ENCODE measurements at regions not wholly inside any gene's neighbourhood (a gene's known extent, or its start where the extent isn't known, plus 50 kb on each side); places are given as distances from the start of the nearest gene placed in this dataset.

DNA sequence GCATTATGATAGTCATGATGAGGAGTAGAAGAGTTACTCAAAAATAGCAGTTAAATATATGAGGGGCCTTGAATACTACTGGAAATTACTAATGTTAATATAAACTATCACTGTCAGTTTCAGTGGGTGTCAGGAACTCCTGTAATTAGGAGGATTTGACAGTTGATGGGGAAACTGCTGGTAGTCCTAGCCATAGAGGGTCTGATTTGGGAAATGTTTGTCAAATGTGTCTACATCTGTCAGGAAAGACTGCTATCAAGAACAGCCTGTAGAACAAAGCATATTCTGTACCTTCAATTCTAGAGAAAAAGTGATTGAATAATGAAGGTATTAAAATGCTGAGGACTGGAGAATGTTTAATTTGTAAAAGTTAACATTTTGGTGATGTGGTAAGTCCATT lies 567.9 kb downstream of the CDH9 start:
- no peaks in the 10 kb centered on the region for H3K27me3 Mint-ChIP-seq
- Histone ChIP-seq H3K4me3 (ENCODE audit: control extremely low read depth in 1 of 5, extremely low read depth in 1 of 5, insufficient read depth in 1 of 5, low read depth in 2 of 5, low read length in 4 of 5) (no peak overlapping the region), H3K79me2 (ENCODE audit: control insufficient read depth, insufficient read depth, low read length) (no peaks in the 10 kb centered on the region), H3K36me3 (replicated peaks in 1 of 2; ENCODE audit: control extremely low read depth in 1 of 2, control insufficient read depth in 1 of 2, extremely low read depth in 1 of 2, insufficient read depth in 2 of 2, low read length in 1 of 2) (no peaks in the 10 kb centered on the region), H3K4me1 (ENCODE audit: control insufficient read depth in 2 of 2, insufficient read depth in 2 of 2, low read length in 2 of 2) (no peaks in the 10 kb centered on the region), H3K9me3 (ENCODE audit: control extremely low read depth in 1 of 3, control insufficient read depth in 2 of 3, insufficient read depth in 1 of 3, low read length in 2 of 3) (no peaks in the 10 kb centered on the region), H3K27ac (ENCODE audit: low read length in 2 of 2) (no peak overlapping the region), H4K20me1 (ENCODE audit: control insufficient read depth, insufficient read depth, low read length, poor library complexity, severe bottlenecking) (no peaks in the 10 kb centered on the region), H3K27me3 (replicated peaks in 1 of 4; ENCODE audit: control extremely low read depth in 1 of 4, control insufficient read depth in 3 of 4, insufficient read depth in 4 of 4, low read length in 3 of 4) (no peaks in the 10 kb centered on the region), H3K4me2 (replicated peaks; ENCODE audit: low read depth, low read length, poor library complexity, severe bottlenecking) (no peak overlapping the region), H2AFZ (ENCODE audit: insufficient read depth, low read depth, low read length, poor library complexity, severe bottlenecking) (no peak overlapping the region), H3K9ac (ENCODE audit: low read length) (no peak overlapping the region)
- ChIA-PET POLR2A (no interaction called here), CTCF (no interaction called here)
- no peaks in the 10 kb centered on the region for H3K4me1 Mint-ChIP-seq
- no peak overlapping the region for H3K4me3 Mint-ChIP-seq
- intact Hi-C loops (cut with micrococcal nuclease) = no loop called here
- TF ChIP-seq EZH2 (IDR thresholded peaks at IDR 0.05; ENCODE audit: borderline replicate concordance, insufficient read depth, low read depth, low read length, poor library complexity, severe bottlenecking) = no peak
- TF ChIP-seq, protein P1, sequence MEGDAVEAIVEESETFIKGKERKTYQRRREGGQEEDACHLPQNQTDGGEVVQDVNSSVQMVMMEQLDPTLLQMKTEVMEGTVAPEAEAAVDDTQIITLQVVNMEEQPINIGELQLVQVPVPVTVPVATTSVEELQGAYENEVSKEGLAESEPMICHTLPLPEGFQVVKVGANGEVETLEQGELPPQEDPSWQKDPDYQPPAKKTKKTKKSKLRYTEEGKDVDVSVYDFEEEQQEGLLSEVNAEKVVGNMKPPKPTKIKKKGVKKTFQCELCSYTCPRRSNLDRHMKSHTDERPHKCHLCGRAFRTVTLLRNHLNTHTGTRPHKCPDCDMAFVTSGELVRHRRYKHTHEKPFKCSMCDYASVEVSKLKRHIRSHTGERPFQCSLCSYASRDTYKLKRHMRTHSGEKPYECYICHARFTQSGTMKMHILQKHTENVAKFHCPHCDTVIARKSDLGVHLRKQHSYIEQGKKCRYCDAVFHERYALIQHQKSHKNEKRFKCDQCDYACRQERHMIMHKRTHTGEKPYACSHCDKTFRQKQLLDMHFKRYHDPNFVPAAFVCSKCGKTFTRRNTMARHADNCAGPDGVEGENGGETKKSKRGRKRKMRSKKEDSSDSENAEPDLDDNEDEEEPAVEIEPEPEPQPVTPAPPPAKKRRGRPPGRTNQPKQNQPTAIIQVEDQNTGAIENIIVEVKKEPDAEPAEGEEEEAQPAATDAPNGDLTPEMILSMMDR (IDR thresholded peaks at IDR 0.05) = no peak
- H3K9me3 Mint-ChIP-seq (ENCODE audit: insufficient read depth) = peaks cover 5% of the 10 kb centered on the region
- DNase-seq (no peak), ATAC-seq (ENCODE audit: low read depth) (no peak)
- no peak overlapping the region for H3K27ac Mint-ChIP-seq

DNA sequence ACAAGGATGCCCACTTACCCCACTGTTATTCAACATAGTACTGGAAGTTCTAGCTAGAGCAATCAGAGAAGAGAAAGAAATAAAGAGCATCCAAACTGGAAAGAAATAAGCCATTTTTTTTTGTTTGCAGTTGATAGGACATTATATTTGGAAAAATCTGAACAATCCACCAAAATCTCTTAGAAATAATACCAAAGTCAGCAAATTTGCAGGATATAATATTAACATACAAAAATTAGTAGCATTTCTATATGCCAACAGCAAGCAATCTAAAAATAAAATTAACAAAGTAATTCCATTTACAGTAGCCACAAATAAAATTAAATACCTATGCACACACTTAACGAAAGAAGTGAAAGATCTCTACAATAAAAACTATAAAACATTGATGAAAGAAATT lies 599.3 kb downstream of the CDH9 start:
- no peak for ATAC-seq (ENCODE audit: low read depth)
- DNase-seq = no peak

More for the DNA sequence above, 599.3 kb downstream of the CDH9 start:
- H3K4me1 ChIP-seq (ENCODE audit: control insufficient read depth in 2 of 2, insufficient read depth in 2 of 2, low read length in 2 of 2) = no peaks in the 10 kb centered on the region
- no peak overlapping the region for H3K27ac ChIP-seq (ENCODE audit: low read length in 2 of 2)
- Mint-ChIP-seq H3K27ac (no peak overlapping the region), H3K4me3 (no peak overlapping the region), H3K27me3 (no peaks in the 10 kb centered on the region), H3K4me1 (no peaks in the 10 kb centered on the region), H3K9me3 (ENCODE audit: insufficient read depth) (no peaks in the 10 kb centered on the region)
- H3K4me3 ChIP-seq (ENCODE audit: control extremely low read depth in 1 of 5, extremely low read depth in 1 of 5, insufficient read depth in 1 of 5, low read depth in 2 of 5, low read length in 4 of 5) = no peak overlapping the region
- H3K4me2 ChIP-seq (replicated peaks; ENCODE audit: low read depth, low read length, poor library complexity, severe bottlenecking) = no peak overlapping the region
- intact Hi-C loops (cut with micrococcal nuclease) = no loop called here
- POLR2A ChIA-PET = no interaction called here
- H3K27me3 ChIP-seq (replicated peaks in 1 of 4; ENCODE audit: control extremely low read depth in 1 of 4, control insufficient read depth in 3 of 4, insufficient read depth in 4 of 4, low read length in 3 of 4) = no peaks in the 10 kb centered on the region
- CTCF ChIA-PET = no interaction called here
- no CpG with 5 or more reads among the region's 1 CpG for WGBS (ENCODE audit: insufficient coverage)
- no peaks in the 10 kb centered on the region for H3K36me3 ChIP-seq (replicated peaks in 1 of 2; ENCODE audit: control extremely low read depth in 1 of 2, control insufficient read depth in 1 of 2, extremely low read depth in 1 of 2, insufficient read depth in 2 of 2, low read length in 1 of 2)
- no peaks in the 10 kb centered on the region for H3K79me2 ChIP-seq (ENCODE audit: control insufficient read depth, insufficient read depth, low read length)
- TF ChIP-seq EZH2 (IDR thresholded peaks at IDR 0.05; ENCODE audit: borderline replicate concordance, insufficient read depth, low read depth, low read length, poor library complexity, severe bottlenecking) = no peak
- TF ChIP-seq, protein P1 (IDR thresholded peaks at IDR 0.05) = no peak
- H3K9me3 ChIP-seq (ENCODE audit: control extremely low read depth in 1 of 3, control insufficient read depth in 2 of 3, insufficient read depth in 1 of 3, low read length in 2 of 3) = no peaks in the 10 kb centered on the region
- H4K20me1 ChIP-seq (ENCODE audit: control insufficient read depth, insufficient read depth, low read length, poor library complexity, severe bottlenecking) = no peaks in the 10 kb centered on the region
- no peak overlapping the region for H2AFZ ChIP-seq (ENCODE audit: insufficient read depth, low read depth, low read length, poor library complexity, severe bottlenecking)
- H3K9ac ChIP-seq (ENCODE audit: low read length) = no peak overlapping the region

Data from B cell (primary cell).